Fibroblast of skin of left biceps (primary cell): ENCODE measurements at regions not wholly inside any gene's neighbourhood (a gene's known extent, or its start where the extent isn't known, plus 50 kb on each side); places are given as distances from the start of the nearest gene placed in this dataset.
"Not testable (repeated sequence)": the region's sequence is repeated elsewhere in the genome, so short reads cannot be mapped to it uniquely, and the experiment has no call there.

ENCODE experiments used
- DNase-seq, 2 experiments: peaks; one replicate each; pipeline ENCODE4 v3.0.0-alpha.2; 2013; ENCODE audit warnings: low read depth in 2 of 2

GRCh38 chr4:15162465-15163283 is 160.4 kb downstream of the CPEB2 start:
- DNase-seq = no peak

GRCh38 chr4:15163284-15163645 is 161.0 kb downstream of the CPEB2 start:
- no peak for DNase-seq

GRCh38 chr4:15164571-15164970 is 162.3 kb downstream of the CPEB2 start:
- DNase-seq = no peak

GRCh38 chr4:15167743-15168142 is 165.5 kb downstream of the CPEB2 start:
- DNase-seq = no peak

- no peak for DNase-seq
Measured at GRCh38 chr4:15168759-15169158, 166.5 kb downstream of the CPEB2 start.

- no peak for DNase-seq
Measured at GRCh38 chr4:15171725-15172124, 169.4 kb downstream of the CPEB2 start.

GRCh38 chr4:15173251-15173650 is 171.0 kb downstream of the CPEB2 start:
- DNase-seq = no peak

GRCh38 chr4:15174168-15174567 is 171.9 kb downstream of the CPEB2 start:
- not testable (repeated sequence) for DNase-seq

GRCh38 chr4:15179842-15180241 is 177.6 kb downstream of the CPEB2 start:
- not testable (repeated sequence) for DNase-seq

GRCh38 chr4:15182600-15183220 is 180.4 kb downstream of the CPEB2 start:
- no peak for DNase-seq

GRCh38 chr4:15186149-15186548 is 183.9 kb downstream of the CPEB2 start:
- DNase-seq = no peak

- no peak for DNase-seq
Measured at GRCh38 chr4:15186806-15187205, 184.5 kb downstream of the CPEB2 start.

- no peak for DNase-seq
Measured at GRCh38 chr4:15188605-15189539, 186.6 kb downstream of the CPEB2 start.

- DNase-seq = no peak
Measured at GRCh38 chr4:15194520-15194919, 192.2 kb downstream of the CPEB2 start.

- DNase-seq = no peak
Measured at GRCh38 chr4:15197005-15197404, 194.7 kb downstream of the CPEB2 start.

- DNase-seq = no peak
Measured at GRCh38 chr4:15198070-15198727, 195.9 kb downstream of the CPEB2 start.

- DNase-seq = no peak
Measured at GRCh38 chr4:15201782-15202181, 199.5 kb downstream of the CPEB2 start.

GRCh38 chr4:15202481-15202880 is 200.2 kb downstream of the CPEB2 start:
- DNase-seq = no peak

- DNase-seq = not testable (repeated sequence)
Measured at GRCh38 chr4:15206526-15206925, 204.2 kb downstream of the CPEB2 start.

GRCh38 chr4:15213302-15213970 is 211.2 kb downstream of the CPEB2 start:
- peak in 1 of 2 experiments; percentile 55 for DNase-seq

GRCh38 chr4:15215109-15215508 is 212.7 kb upstream of the C1QTNF7 start:
- DNase-seq = no peak
